K562 (cell line): ENCODE measurements at regions not wholly inside any gene's neighbourhood (a gene's known extent, or its start where the extent isn't known, plus 50 kb on each side); places are given as distances from the start of the nearest gene placed in this dataset.

ENCODE experiments used
- ATAC-seq: fragments of 200-7000 bp; cut with Tn5 transposase; 3 replicates; pipeline ENCODE4 v1.9.1; 2020; ENCODE audit warnings: moderate library complexity
- BruUV-seq: library from RNA; stranded (reverse); fragments of 400-500 nt; replicated peaks from 2 replicates; lab custom pipeline; 2021; lab: Mats Ljungman, UMichigan
- CTCF ChIA-PET: fragments of 300-600 bp; formaldehyde crosslinking; extraction: SDS; loops from one replicate; lab custom pipeline; 2021; ENCODE audit warnings: low intra/inter-chr PET ratio; lab: Yijun Ruan, JAX
- POLR2A ChIA-PET: fragments of 300-600, 350-650 bp; sonication (Branson Sonifier 250); formaldehyde crosslinking; extraction: SDS; loops from one replicate; lab custom pipeline; 2021; ENCODE audit warnings: antibody characterized with exemption, inconsistent platforms; lab: Yijun Ruan, JAX
- DNase-seq, 4 experiments: peaks; one replicate each; pipeline versions ENCODE4 v3.0.0 to v3.0.0-alpha.2; 2011 to 2018; ENCODE audit warnings: low spot score in 3 of 4, mixed read lengths in 3 of 4; ENCODE audit errors: extremely low read depth in 1 of 4
- FAIRE-seq: peaks from 2 replicates; lab custom pipeline; 2011; peaks lifted over from hg19 to GRCh38; lab: Jason Lieb, UNC
- H2AFZ ChIP-seq: 2 replicates; pipeline ENCODE4 v1.6.0; 2011; ENCODE audit warnings: low read depth, low read length, control low read depth, inconsistent platforms
- H3K27ac ChIP-seq: fragments of 200-600 bp; 3 replicates; pipeline ENCODE4 v1.8.0; 2011; ENCODE audit warnings: low read depth, mild to moderate bottlenecking, control low read depth, inconsistent platforms, low read length, moderate library complexity, mixed read lengths; ENCODE audit errors: extremely low read depth
- H3K27me3 ChIP-seq, 2 experiments: fragments of 300-600 bp in 1 of 2; 2 replicates in 1 of 2; 3 replicates in 1 of 2; pipeline versions ENCODE4 v1.6.0 to v1.8.0; 2011; ENCODE audit warnings: inconsistent platforms in 2 of 2, low read length in 2 of 2, mild to moderate bottlenecking in 1 of 2, mixed read lengths in 1 of 2, moderate library complexity in 1 of 2; ENCODE audit not compliant: control insufficient read depth in 2 of 2, insufficient read depth in 2 of 2
- H3K36me3 ChIP-seq: fragments of 300-600 bp; 3 replicates; pipeline ENCODE4 v1.8.0; 2011; ENCODE audit warnings: mild to moderate bottlenecking, low read length, inconsistent platforms; ENCODE audit not compliant: control insufficient read depth, insufficient read depth
- H3K4me1 ChIP-seq, 2 experiments: fragments of 200-600 bp in 1 of 2; replicated peaks in 1 of 2; 2 replicates in 1 of 2; 3 replicates in 1 of 2; pipeline versions ENCODE4 v1.5.1 to v1.8.0; 2011; ENCODE audit warnings: inconsistent platforms in 2 of 2, low read length in 2 of 2, mild to moderate bottlenecking in 1 of 2, mixed read lengths in 1 of 2, moderate library complexity in 1 of 2; ENCODE audit not compliant: control insufficient read depth in 2 of 2, insufficient read depth in 2 of 2
- H3K4me2 ChIP-seq: 2 replicates; pipeline ENCODE4 v1.6.1; 2011; ENCODE audit warnings: low read length, control low read depth, inconsistent platforms, mixed read lengths; ENCODE audit not compliant: insufficient read depth
- H3K4me3 ChIP-seq: fragments of 200-600 bp; sonication (generic), shearing (Covaris generic); 2 replicates; pipeline ENCODE4 v1.5.1; 2016; ENCODE audit warnings: control low read depth, inconsistent platforms
- H3K79me2 ChIP-seq: fragments of 200-600 bp; 3 replicates; pipeline ENCODE4 v1.8.0; 2011; ENCODE audit warnings: low read length, inconsistent platforms; ENCODE audit not compliant: control insufficient read depth, insufficient read depth
- H3K9ac ChIP-seq, 2 experiments: 2 replicates each; pipeline versions ENCODE4 v1.6.0 to v1.6.1; 2011; ENCODE audit warnings: low read depth in 2 of 2, low read length in 2 of 2, control low read depth in 1 of 2, inconsistent platforms in 1 of 2, mild to moderate bottlenecking in 1 of 2, mixed read lengths in 1 of 2; ENCODE audit not compliant: insufficient read depth in 1 of 2
- H3K9me1 ChIP-seq: one replicate; pipeline ENCODE4 v1.6.0; 2011; ENCODE audit warnings: inconsistent platforms, mild to moderate bottlenecking, low read length, moderate library complexity; ENCODE audit not compliant: control insufficient read depth, insufficient read depth
- H3K9me3 ChIP-seq: replicated peaks from 2 replicates; pipeline ENCODE4 v1.5.1; 2011; ENCODE audit warnings: low read depth, low read length, inconsistent platforms; ENCODE audit not compliant: control insufficient read depth, insufficient read depth
- H4K20me1 ChIP-seq: replicated peaks from 2 replicates; pipeline ENCODE4 v1.6.1; 2011; ENCODE audit warnings: low read length, inconsistent platforms, mixed read lengths; ENCODE audit not compliant: control insufficient read depth, insufficient read depth
- ASH1L ChIP-seq: fragments of 450-650 bp; IDR thresholded peaks from 2 replicates; pipeline ENCODE4 v1.6.1; 2018; ENCODE audit warnings: borderline replicate concordance, mild to moderate bottlenecking, low read depth; ENCODE audit not compliant: partially characterized antibody
- ELF1 ChIP-seq: fragments of 200-800 bp; sonication (Bioruptor generic); IDR thresholded peaks from 2 replicates; pipeline ENCODE4 v1.6.1; 2016; ENCODE audit warnings: missing genetic modification characterization, missing compliant biosample characterization
- HCFC1 ChIP-seq: IDR thresholded peaks from 2 replicates; pipeline ENCODE4 v1.6.1; 2012; ENCODE audit warnings: low read depth, low read length, improper control_type of control experiment
- HIVEP1 ChIP-seq: fragments of 250-450 bp; sonication (Bioruptor Pico); IDR thresholded peaks from 2 replicates; pipeline ENCODE4 v1.4.0; 2020; ENCODE audit warnings: mild to moderate bottlenecking
- KLF6 ChIP-seq: fragments of 250-450 bp; sonication (Bioruptor Pico); IDR thresholded peaks from 2 replicates; pipeline ENCODE4 v1.4.0; 2020; ENCODE audit warnings: mild to moderate bottlenecking, moderate library complexity, borderline replicate concordance
- NR1H2 ChIP-seq: sonication (generic); formaldehyde crosslinking; IDR thresholded peaks from 2 replicates; pipeline ENCODE4 v1.4.0; 2020; ENCODE audit warnings: mild to moderate bottlenecking, missing genetic modification reagents
- RBM34 ChIP-seq: fragments of 200-400 bp; formaldehyde crosslinking; IDR thresholded peaks from 2 replicates; pipeline ENCODE4 v1.6.1; 2018; ENCODE audit warnings: low read length, borderline replicate concordance; ENCODE audit not compliant: insufficient read depth
- RFX5 ChIP-seq: IDR thresholded peaks from 2 replicates; pipeline ENCODE4 v1.6.1; 2011; ENCODE audit warnings: low read depth, mild to moderate bottlenecking, improper control_type of control experiment, low read length
- TRIM28 ChIP-seq: fragments of 450-650 bp; IDR thresholded peaks from 2 replicates; pipeline ENCODE4 v1.6.1; 2017
- UBTF ChIP-seq, 2 experiments: IDR thresholded peaks; 2 replicates each; pipeline ENCODE4 v1.6.1; 2012; ENCODE audit warnings: improper control_type of control experiment in 2 of 2, low read depth in 2 of 2, low read length in 2 of 2, borderline replicate concordance in 1 of 2
- ZBTB49 ChIP-seq: sonication (generic); formaldehyde crosslinking; IDR thresholded peaks from 2 replicates; pipeline ENCODE4 v1.8.0; 2022; ENCODE audit warnings: missing genetic modification reagents, mild to moderate bottlenecking, borderline replicate concordance
- ZNF184 ChIP-seq: sonication (generic); formaldehyde crosslinking; IDR thresholded peaks from 2 replicates; pipeline ENCODE4 v1.5.0; 2020; ENCODE audit warnings: missing genetic modification reagents
- ZNF445 ChIP-seq: fragments of 250-450 bp; sonication (Bioruptor Pico); IDR thresholded peaks from 2 replicates; pipeline ENCODE4 v1.4.0; 2020; ENCODE audit warnings: low read depth, mild to moderate bottlenecking, moderate library complexity
- ZNF699 ChIP-seq: fragments of 250-450 bp; sonication (Bioruptor Pico); IDR thresholded peaks from 2 replicates; pipeline ENCODE4 v1.8.0; 2021; ENCODE audit warnings: mild to moderate bottlenecking, moderate library complexity; ENCODE audit not compliant: insufficient replicate concordance
- ZNF76 ChIP-seq: fragments of 250-450 bp; sonication (Bioruptor Pico); IDR thresholded peaks from 2 replicates; pipeline ENCODE4 v1.4.0; 2020; ENCODE audit warnings: mild to moderate bottlenecking, moderate library complexity, borderline replicate concordance
- ZNF79 ChIP-seq: fragments of 250-450 bp; sonication (Bioruptor Pico); IDR thresholded peaks from 2 replicates; pipeline ENCODE4 v1.4.0; 2020; ENCODE audit warnings: low read depth, mild to moderate bottlenecking, moderate library complexity
- WGBS: fragments of 100-300 bp; shearing (Covaris generic); methylation state at CpG from one replicate; pipeline ENCODE4 v1.1.6; 2016; ENCODE audit warnings: low coverage, mixed read lengths; ENCODE audit not compliant: insufficient coverage; ENCODE audit errors: missing lambda C conversion rate; 5-methylcytosine and 5-hydroxymethylcytosine counted together
- in situ Hi-C: fragments of 300-500 bp; cut with MboI; formaldehyde crosslinking; loops from 4 replicates; pipeline ENCODE4 v1.15.0; 2018; ENCODE audit warnings: inconsistent platforms, mixed read lengths
- intact Hi-C: fragments of 100-400 bp; cut with micrococcal nuclease; formaldehyde crosslinking; loops from 2 replicates; pipeline ENCODE4 v1.14.2; 2022

GRCh38 chr5:36526537-36526936 lies 79.9 kb upstream of the SLC1A3 start:
- H4K20me1 ChIP-seq = no peaks in the 10 kb centered on the region
- H2AFZ ChIP-seq = peak overlapping the region; percentile 53; the same call in 1 of the 2 replicates
- no peaks in the 10 kb centered on the region for H3K79me2 ChIP-seq
- ATAC-seq = no peak
- no peak overlapping the region for H3K27ac ChIP-seq
- in situ Hi-C loops (no loop called here), intact Hi-C loops (no loop called here)
- no peaks in the 10 kb centered on the region for H3K9me3 ChIP-seq
- BruUV-seq = no TSS peak
- WGBS = 0% methylated on average over 5 of the region's 5 CpGs
- H3K9me1 ChIP-seq = no peaks in the 10 kb centered on the region
- H3K27me3 ChIP-seq = peaks cover 5 to 38% of the 10 kb centered on the region in 2 experiments
- H3K4me1 ChIP-seq = no peaks in the 10 kb centered on the region
- ChIA-PET CTCF (no interaction called here), POLR2A (no interaction called here)
- peak overlapping the region; percentile 25; the same call in 1 of the 2 replicates for H3K4me2 ChIP-seq
- no peak for DNase-seq
- no peak for FAIRE-seq
- H3K9ac ChIP-seq = no peak overlapping the region
- H3K4me3 ChIP-seq = no peak overlapping the region
- no peaks in the 10 kb centered on the region for H3K36me3 ChIP-seq
- TF ChIP-seq ZNF445 (CRISPR knock-in tag) (no peak), ASH1L (no peak), ELF1 (tag) (no peak), HIVEP1 (CRISPR knock-in tag) (no peak), RFX5 (no peak), ZNF184 (no peak), NR1H2 (CRISPR knock-in tag) (no peak), ZNF699 (CRISPR knock-in tag) (no peak), ZNF79 (CRISPR knock-in tag) (no peak), RBM34 (no peak), UBTF (IDR thresholded peaks at IDR 0.05; ENCODE audit: borderline replicate concordance in 1 of 2, low read depth in 2 of 2, low read length in 2 of 2) (no peak), KLF6 (CRISPR knock-in tag) (no peak), ZNF76 (CRISPR knock-in tag) (no peak), TRIM28 (no peak), ZBTB49 (CRISPR knock-in tag) (no peak), HCFC1 (no peak)
